ENCODE measurements at regions not wholly inside any gene's neighbourhood (a gene's known extent, or its start where the extent isn't known, plus 50 kb on each side); places are given as distances from the start of the nearest gene placed in this dataset.

- TF ChIP-seq NCOA6 (IDR thresholded peaks at IDR 0.05): no peak
- no peak for TF ChIP-seq NBN (IDR thresholded peaks at IDR 0.05; ENCODE audit: low read depth)
- no peak for TF ChIP-seq NCOA2 (IDR thresholded peaks at IDR 0.05; ENCODE audit: partially characterized antibody in 2 of 2)
- TF ChIP-seq NR4A1 (CRISPR knock-in tag; IDR thresholded peaks at IDR 0.05): no peak
- no peak for TF ChIP-seq NR4A1 (tag; IDR thresholded peaks at IDR 0.05)
- TF ChIP-seq ZNF830 (CRISPR knock-in tag; IDR thresholded peaks at IDR 0.05): no peak
- TF ChIP-seq NFXL1 (CRISPR knock-in tag; IDR thresholded peaks at IDR 0.05): no peak
- no peak for TF ChIP-seq HOMEZ (CRISPR knock-in tag; IDR thresholded peaks at IDR 0.05)
- no peak for TF ChIP-seq RBM15 (IDR thresholded peaks at IDR 0.05; ENCODE audit: insufficient read depth, low read length)
- no peak for TF ChIP-seq ZNF274 (IDR thresholded peaks at IDR 0.05; ENCODE audit: borderline replicate concordance, low read depth, low read length)
- TF ChIP-seq ZNF24 (IDR thresholded peaks at IDR 0.05): no peak
- no peak for TF ChIP-seq ZNF217 (CRISPR knock-in tag; IDR thresholded peaks at IDR 0.05)
- peak; percentile 82 for TF ChIP-seq TCF3 (CRISPR knock-in tag; IDR thresholded peaks at IDR 0.05)
- TF ChIP-seq ETS2 (tag; IDR thresholded peaks at IDR 0.05; ENCODE audit: borderline replicate concordance, poor library complexity, severe bottlenecking): no peak
- peak; percentile 91 for TF ChIP-seq HMBOX1 (IDR thresholded peaks at IDR 0.05)
- TF ChIP-seq, protein P1, sequence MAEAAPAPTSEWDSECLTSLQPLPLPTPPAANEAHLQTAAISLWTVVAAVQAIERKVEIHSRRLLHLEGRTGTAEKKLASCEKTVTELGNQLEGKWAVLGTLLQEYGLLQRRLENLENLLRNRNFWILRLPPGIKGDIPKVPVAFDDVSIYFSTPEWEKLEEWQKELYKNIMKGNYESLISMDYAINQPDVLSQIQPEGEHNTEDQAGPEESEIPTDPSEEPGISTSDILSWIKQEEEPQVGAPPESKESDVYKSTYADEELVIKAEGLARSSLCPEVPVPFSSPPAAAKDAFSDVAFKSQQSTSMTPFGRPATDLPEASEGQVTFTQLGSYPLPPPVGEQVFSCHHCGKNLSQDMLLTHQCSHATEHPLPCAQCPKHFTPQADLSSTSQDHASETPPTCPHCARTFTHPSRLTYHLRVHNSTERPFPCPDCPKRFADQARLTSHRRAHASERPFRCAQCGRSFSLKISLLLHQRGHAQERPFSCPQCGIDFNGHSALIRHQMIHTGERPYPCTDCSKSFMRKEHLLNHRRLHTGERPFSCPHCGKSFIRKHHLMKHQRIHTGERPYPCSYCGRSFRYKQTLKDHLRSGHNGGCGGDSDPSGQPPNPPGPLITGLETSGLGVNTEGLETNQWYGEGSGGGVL (CRISPR knock-in tag; IDR thresholded peaks at IDR 0.05): no peak
- no peak for TF ChIP-seq TRIM28 (IDR thresholded peaks at IDR 0.05)
- no peak for TF ChIP-seq MBD2 (IDR thresholded peaks at IDR 0.05; ENCODE audit: borderline replicate concordance, low read depth)
- TF ChIP-seq HNRNPK (IDR thresholded peaks at IDR 0.05; ENCODE audit: low read depth, low read length, poor library complexity, severe bottlenecking): no peak
- TF ChIP-seq NUFIP1 (IDR thresholded peaks at IDR 0.05; ENCODE audit: partially characterized antibody): no peak
These were observed 465.5 kb downstream of the INSC start (continued) for GRCh38 chr11:15580056-15580774.
